Suppressor macrophage treated with lipopolysaccharide for 1 hour (primary cell): ENCODE measurements at regions not wholly inside any gene's neighbourhood (a gene's known extent, or its start where the extent isn't known, plus 50 kb on each side); places are given as distances from the start of the nearest gene placed in this dataset.
"Not testable (repeated sequence)": the region's sequence is repeated elsewhere in the genome, so short reads cannot be mapped to it uniquely, and the experiment has no call there.

Experiments used
- DNase-seq, 3 donors: peaks; one replicate each; pipeline ENCODE4 v3.0.0-alpha.2; 2020 to 2022

DNA sequence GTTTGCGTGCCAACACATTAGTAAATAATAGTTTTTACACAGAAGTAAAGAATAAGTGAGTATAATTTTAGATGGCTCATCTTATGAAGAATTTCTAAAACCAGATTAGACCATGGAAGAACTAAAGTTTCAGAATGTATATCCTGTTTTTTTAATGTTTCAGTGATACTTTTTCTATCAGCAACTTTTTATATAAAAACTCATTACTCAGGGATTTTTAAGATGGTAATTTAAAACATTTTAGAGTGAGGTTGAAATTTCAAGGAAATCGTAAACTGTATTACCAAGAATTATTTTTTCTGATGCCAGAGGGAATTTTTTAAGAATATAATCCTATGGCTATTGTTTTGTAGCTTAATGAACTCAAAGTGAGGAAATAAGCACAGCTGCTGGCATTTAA lies 128.5 kb upstream of the FANCL start:
- no peak for DNase-seq

DNA sequence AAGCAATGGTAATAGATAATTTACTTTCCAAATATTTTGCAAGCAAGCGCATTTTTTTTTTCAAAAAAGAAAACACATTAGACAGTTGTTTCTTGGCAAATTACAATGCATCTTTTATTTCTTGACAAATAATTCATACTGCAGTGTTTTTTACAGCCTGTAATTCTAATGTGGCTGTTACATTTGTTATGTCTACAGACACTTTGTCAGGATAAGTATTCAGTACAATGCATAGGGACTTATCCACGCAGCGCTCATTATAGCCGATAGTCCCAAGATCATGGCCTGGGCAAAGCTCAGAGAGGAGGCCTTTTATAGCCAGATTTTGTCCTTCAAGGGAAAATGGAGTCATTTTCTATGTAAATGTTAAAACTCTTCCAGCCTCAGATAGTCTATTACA lies 123.0 kb upstream of the FANCL start:
- no peak for DNase-seq

DNA sequence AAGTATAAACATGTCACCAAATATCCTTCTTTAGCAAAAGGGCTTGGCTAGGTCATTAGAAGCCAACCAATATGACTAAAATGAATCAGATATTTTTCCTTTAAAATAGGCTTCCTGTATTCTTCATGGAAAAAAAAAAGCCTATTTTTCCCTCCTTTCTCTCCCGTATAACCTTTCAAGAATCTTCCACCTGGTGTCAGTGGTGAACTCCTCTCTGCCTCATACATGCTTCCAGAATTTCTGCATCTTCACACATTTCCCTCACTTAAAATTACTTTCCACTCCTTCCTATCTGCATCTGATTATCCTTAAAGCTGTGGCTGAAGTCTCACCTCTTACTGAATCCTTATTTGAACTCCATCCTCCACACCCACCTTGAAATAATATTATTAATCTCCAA lies 116.9 kb upstream of the FANCL start:
- no peak for DNase-seq

DNA sequence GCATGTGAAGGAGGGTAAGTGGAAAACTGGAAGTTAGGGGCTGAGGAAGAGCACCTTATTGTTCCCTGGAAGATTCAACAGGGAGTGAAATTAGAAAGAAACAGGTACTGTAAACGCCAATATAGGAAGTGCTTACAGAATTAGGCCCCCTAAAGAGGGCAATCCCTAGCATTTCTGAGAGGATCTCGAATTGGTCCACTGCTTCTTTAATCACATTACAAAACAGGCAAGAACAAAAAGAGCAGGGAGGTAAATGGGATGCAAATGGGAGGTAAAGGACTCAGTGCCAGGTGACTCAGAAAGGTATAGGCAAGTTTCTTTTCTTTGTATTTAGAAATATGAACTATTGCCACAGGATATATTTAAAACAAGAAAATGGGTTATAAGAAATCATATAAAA lies 116.4 kb upstream of the FANCL start:
- DNase-seq: no peak

DNA sequence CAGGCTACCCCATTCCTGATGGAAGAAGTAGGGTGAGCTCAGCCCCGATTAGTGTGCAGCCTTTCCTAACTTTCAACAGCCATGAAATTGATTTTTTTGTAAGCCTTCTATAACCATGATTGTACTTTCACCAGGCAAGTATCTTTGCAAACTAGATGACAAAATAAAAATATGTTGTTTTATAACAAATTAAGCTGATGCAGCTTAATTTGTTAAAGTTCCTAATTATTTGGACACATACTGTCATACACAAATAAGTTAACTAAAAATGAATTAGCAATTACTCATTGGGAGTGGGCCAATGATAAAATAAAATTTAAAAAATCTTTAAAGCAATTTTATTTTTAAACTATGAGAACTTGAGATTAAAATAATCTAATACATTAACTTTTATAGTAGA lies 113.1 kb upstream of the FANCL start:
- no peak for DNase-seq

DNA sequence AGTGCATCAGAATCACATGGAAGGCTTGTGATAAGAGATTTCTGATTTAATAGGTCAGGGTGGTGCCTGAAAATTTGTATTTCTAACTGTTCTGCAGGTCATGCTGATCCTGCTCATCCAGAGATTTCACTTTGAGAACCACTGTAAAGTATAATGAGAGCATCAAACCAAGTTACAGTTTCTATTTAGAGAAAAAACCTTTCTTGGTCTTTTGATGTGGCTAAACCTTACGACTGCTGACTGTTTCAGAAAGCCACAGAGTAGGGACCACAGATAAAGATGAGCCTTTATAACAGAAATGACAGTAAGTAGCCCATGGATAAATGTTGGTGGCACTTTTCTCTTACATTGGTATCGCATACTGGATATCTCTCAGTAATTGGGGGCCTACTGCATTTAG lies 109.4 kb upstream of the FANCL start:
- DNase-seq: no peak

DNA sequence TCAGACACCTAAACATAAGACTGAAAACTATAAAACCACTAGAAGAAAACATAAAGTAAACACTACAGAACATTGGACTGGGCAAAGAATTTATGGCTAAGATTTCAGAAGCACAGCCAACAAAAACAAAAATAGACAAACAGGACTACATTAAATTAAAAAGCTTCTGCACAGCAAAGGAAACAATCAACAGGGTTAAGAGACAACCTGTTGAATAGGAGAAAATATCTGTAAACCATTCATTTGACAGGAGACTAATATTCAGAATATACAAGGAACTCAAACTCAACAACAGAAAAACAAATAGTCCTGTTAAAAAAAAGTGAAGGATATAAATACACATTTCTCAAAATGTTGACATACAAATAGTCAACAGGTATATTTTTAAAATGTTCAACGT lies 106.7 kb upstream of the FANCL start:
- no peak for DNase-seq

DNA sequence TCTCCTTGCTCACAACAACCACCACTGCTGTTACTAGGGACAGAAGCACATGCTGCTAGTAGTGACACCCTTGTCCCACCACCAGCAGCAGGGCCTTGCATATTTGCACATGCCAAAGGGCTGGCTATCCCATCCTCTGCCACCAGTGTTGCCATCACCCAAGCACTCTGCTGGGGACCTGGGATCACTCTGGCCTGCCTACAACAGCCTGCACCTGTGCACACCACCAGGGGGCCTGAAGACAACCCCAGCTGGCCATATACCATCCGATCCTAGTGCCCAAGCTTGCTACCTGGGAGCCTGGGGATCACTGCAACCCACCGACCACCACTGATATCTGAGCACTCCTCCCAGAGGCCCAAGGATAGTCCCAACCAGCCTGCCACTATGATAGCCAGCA lies 99.9 kb upstream of the FANCL start:
- no peak for DNase-seq

DNA sequence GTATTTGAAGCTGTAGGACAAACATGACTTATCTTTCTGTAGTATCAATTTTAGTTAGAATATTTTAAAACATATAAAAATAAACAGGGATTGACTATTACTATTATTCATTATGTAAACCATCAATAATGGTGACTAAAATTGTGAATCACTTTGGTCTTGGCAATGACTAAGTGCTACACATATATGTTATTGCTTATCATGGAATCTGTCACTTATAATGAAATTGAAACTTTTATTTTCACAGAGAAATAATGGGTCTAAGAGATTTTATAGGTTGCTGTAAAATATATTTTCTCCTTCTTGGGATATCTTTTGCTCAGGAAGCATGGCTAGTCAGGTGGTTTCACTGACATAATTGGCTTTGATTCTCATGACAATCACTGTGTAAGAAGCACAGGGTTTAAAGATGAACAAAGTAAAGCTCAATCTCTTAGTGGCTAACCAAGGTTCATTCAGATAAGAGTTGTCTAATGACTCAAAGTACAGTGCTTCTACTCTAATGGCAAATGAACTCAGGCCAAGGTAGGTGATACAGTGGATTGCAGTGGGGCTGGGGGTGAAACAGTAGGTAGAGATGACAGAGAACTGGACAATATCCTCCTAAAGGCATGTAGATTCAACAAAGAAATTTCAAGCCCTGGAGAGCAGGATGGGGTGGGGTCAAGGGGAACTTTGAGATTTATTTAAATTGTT lies 98.6 kb upstream of the FANCL start:
- DNase-seq: no peak

DNA sequence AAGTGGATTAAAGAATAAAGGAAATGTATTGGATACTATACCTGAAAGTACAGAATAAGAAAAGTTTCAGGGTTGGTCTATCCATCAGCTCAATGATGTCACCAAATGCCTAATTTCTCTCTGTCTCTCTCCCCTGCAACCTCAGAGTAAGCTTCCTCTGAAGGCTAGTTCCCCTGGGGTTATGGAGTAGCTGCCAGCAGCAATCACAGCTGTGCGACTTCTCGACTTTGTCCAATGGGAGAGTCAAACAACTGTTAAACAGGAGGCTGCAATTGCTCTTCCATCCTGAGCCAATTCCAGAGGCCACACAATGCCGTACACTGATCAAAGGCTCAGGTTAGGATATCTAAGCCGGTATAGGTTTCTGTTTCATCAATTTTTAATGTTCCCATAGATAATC lies 95.3 kb upstream of the FANCL start:
- no peak for DNase-seq

DNA sequence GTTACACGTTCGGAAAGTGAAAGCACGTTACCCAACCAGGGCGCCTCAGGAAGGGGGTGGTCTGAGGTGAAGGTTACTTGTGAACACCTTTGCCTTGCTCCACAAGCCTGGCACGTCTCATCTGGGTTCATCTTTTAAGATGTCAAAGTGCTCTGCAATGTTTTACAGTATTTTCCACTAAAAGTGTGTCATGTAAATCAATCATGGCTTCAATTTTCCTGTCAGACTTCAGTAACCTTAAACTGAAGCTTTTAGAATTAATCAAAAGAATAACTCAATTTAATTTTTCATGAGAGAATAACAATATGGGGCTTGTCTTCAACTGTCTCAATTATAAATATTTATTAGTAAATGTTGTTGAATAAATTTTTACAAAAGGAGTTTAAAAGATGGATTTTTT lies 93.3 kb upstream of the FANCL start:
- DNase-seq: no peak

DNA sequence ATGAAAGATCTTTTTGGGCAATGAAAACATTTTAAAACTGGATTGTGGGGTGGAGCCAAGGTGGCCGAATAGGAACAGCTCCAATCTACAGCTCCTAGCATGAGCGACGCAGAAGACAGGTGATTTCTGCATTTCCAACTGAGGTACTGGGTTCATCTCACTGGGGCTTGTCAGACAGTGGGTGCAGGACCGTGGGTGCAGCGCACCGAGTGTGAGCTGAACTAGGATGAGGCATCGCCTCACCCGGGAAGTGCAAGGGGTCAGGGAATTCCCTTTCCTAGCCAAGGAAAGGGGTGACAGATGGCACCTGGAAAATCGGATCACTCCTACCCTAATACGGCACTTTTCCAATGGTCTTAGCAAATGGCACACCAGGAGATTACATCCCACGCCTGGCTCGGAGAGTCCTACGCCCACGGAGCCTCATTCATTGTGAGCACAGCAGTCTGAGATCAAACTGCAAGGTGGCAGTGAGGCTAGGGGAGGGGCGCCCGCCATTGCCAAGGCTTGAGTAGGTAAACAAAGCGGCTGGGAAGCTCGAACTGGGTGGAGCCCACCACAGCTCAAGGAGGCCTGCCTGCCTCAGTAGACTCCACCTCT lies 84.3 kb upstream of the FANCL start:
- DNase-seq: not testable (repeated sequence)

DNA sequence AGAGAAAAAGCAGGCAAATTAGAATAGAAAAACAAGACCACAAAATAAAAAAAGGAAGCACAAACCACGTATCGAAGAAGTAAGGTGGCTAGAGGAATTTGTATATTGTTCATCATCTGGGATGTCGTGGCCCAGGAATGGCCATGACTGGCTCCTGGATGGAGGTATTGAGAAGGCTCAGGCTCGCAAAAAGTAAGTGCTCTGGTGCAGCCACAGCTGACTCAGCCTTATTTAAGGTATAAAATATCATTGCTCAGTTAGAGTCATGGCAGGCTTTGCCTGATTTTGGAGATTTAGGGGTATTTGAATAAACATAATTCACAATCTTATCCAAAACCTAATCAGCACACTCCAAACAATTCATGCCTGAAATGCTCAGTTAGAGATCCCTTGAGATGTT lies 78.4 kb upstream of the FANCL start:
- DNase-seq: no peak

DNA sequence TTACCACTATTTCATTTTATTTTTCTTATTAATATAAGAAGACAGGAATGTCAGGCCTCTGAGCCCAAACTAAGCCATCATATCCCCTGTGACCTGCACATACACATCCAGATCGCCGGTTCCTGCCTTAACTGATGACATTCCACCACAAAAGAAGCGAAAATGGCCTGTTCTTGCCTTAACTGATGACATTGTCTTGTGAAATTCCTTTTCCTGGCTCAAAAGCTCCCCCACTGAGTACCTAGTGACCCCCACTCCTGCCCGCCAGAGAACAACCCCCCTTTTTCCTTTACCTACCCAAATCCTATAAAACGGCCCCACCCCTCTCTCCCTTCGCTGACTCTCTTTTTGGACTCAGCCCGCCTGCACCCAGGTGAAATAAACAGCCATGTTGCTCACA lies 77.8 kb upstream of the FANCL start:
- DNase-seq: not testable (repeated sequence)

DNA sequence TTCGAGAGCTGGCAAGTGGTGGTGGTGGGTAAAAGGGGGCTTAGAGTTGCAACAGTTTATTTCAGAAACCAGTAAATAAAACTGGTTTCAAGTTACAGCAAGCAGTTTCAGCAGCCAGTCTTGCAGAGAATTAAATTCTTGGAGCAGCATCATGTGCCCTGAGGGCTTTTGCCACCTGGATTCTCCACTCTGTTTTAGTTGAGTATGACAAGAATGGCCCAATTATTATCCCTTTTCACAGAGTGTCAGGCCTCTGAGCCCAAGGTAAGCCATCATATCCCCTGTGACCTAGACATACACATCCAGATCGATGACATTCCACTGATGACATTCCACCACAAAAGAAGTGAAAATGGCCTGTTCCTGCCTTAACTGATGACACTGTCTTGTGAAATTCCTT lies 72.8 kb upstream of the FANCL start:
- no peak for DNase-seq

DNA sequence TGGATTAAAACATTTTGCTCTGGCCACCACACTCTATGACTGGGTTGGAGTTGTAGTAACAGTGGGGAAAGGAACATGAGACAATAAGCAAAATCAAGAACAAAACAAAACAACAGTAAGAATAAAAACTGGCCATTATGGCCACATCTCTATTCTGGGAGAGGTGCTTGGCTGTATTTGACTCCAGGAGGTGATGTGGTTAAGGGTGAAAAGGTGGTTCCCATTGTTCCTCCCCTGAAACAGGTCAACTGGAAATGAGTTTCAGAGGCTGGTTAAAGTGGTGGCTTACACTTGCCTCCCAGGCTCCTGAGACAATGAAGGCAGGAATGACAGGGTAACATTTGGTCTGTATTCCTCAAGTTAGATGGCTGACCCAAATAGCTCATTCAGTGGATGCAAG lies 67.3 kb upstream of the FANCL start:
- no peak for DNase-seq

DNA sequence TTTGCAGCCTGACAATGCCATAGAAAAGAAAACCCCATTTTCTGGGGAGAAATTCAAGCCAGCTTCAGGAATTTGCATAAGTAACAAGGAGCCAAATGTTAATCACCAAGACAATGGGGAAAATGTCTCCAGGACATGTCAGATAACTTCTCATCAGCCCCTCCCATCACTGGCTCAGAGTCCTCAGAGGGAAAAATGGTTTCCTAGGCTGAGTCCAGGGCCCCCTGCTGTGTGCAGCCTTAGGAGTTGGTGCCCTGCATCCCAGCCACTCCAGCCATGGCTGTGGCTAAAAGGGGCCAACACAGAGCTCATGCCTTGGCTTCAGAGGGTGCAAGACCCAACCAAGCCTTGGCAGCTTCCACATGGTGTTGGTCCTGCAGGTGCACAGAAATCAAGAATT lies 63.7 kb upstream of the FANCL start:
- DNase-seq: no peak

DNA sequence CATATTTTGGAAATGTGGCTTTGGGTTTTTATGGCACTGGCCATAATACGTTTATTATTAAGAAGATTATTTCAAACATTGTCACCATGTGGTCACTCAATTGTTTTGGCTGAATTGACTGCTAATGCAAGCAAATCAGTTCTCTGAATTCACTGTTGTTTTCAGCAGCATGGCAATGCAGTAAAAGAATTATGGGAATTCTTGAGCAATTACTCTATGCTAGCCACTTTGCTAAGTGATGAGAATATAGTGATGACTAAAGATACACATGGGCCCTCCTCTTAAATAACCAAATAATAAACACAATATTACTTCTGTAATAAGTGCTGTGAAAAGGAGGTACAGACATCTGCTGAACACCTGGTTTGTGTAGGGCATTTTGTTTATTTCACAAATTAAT lies 58.0 kb upstream of the FANCL start:
- no peak for DNase-seq

DNA sequence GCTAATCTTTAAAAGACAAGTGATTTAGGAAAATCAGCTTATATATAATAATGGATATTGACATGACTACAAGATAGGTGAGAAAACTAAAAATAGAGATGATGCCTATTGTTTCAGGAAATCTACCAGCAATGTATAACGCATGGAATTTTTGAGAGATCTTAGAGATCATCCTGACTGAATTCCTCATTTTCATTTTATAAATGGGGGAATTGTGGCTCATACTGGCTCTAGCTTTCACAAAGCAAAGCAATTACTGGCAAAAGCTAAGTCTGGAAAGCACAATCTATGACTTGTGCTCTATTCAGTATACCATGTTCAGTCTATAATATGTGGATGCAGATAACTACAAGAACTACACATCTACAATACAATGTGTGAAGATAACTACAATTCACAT lies 51.9 kb upstream of the FANCL start:
- DNase-seq: no peak

DNA sequence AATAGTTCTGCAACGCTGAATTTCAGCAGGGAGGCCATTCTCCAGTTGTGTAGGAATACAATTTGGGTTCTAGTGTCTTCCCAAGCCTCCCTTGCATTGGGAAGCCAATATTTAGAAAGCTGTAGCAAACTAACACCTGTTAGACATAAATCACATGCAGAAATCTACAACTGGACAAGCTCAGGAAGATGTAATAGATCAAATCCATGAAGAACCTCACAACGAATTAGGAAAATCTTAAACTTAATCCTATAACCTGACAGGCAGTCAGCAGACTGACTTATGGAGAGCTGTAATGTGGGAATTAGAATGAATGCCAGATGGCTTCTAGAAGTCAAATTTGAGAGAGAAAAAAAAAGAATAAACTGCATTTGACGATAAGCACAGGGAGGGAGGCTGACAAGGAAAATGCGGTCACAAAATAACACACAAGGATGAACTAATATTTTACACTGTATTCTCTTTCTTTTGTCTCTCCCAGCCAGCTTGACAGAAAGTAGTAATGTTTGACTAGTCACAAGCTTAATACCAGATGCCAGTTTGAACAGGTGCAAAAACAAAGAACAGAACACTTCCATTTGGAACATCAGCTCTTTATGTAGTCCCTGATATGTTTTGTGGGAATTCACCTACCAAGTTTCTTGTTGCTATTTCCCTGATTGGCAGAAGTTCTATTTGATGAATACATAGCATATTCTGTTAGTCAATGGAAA lies 50.8 kb upstream of the FANCL start:
- DNase-seq: no peak
